ENCODE measurements at regions not wholly inside any gene's neighbourhood (a gene's known extent, or its start where the extent isn't known, plus 50 kb on each side); places are given as distances from the start of the nearest gene placed in this dataset.

DNA sequence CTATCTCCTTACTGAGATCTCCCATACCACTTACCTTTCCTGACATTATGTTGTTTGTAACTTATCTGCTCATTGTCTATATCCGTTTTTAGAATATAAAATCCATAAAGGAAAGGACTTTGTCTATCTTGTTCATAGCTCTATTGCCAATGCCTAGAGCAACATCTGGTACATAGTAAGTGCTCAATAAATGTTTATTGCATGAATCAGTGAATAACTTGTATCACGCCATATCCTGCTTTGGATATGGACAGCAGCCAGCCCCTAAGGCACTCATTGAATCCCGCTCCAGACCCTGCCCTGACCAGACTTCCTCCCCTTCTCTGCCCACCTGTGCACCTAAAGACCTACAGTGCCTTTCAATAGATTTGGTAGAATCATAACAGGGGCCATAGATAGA is 298.1 kb upstream of the PLXNA2 start:
- no peak overlapping the region for H3K14ac ChIP-seq (ENCODE audit: low read length)

DNA sequence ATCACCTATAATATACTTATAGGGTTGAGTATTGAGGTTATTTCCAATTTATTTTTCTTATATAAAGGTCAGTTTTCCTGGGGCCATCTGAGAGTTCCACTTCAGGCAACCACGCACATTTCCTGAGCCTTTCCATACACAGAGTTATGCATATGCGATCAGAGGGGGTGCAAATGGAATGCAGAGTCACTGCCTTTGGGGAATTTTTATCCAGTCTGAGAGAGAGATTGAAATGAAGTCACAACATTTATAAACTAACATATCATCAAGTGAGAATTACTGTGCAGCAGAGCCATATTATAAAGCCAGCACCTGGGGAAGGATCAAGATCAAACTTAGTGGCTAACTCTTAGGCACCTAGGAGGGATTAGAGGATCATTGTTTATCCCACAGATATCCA is 299.9 kb upstream of the PLXNA2 start:
- no CpG with 5 or more reads among the region's 2 CpGs for WGBS (ENCODE audit: extremely low coverage, insufficient coverage, insufficient read length)
- H2BK12ac ChIP-seq (ENCODE audit: low read length) = no peak overlapping the region

More for the DNA sequence above, 298.1 kb upstream of the PLXNA2 start:
- no peak overlapping the region for H4K8ac ChIP-seq (ENCODE audit: low read depth, low read length)
- no peaks in the 10 kb centered on the region for H3K79me2 ChIP-seq (ENCODE audit: control insufficient read depth, insufficient read depth, low read length, poor library complexity)
- H4K12ac ChIP-seq (ENCODE audit: low read depth, low read length) = no peak overlapping the region
- WGBS (ENCODE audit: extremely low coverage, insufficient coverage, insufficient read length) = no CpG with 5 or more reads among the region's 3 CpGs
- no peaks in the 10 kb centered on the region for H3K4me1 ChIP-seq (ENCODE audit: control insufficient read depth in 1 of 2, insufficient read depth in 2 of 2, low read length in 2 of 2)
- H4K91ac ChIP-seq (ENCODE audit: low read depth, low read length) = no peak overlapping the region
- no peaks in the 10 kb centered on the region for H3K36me3 ChIP-seq (ENCODE audit: control insufficient read depth in 1 of 2, insufficient read depth in 2 of 2, low read length in 2 of 2)
- no peak overlapping the region for H2AFZ ChIP-seq (ENCODE audit: insufficient read depth, low read length, poor library complexity)
- H2BK5ac ChIP-seq (ENCODE audit: low read depth, low read length, poor library complexity) = no peak overlapping the region
- H2AK5ac ChIP-seq (ENCODE audit: low read length) = no peak overlapping the region
- H3K18ac ChIP-seq (ENCODE audit: low read length) = no peak overlapping the region
- no peak overlapping the region for H3K4me2 ChIP-seq (ENCODE audit: low read length)
- no peaks in the 10 kb centered on the region for H3K79me1 ChIP-seq (ENCODE audit: low read length)
- no peak overlapping the region for H3K9ac ChIP-seq (ENCODE audit: low read length)
- no peak overlapping the region for H3K4ac ChIP-seq (ENCODE audit: low read depth, low read length)
- H3K4me3 ChIP-seq (ENCODE audit: low read depth, low read length) = no peak overlapping the region
- H2BK12ac ChIP-seq (ENCODE audit: low read length) = no peak overlapping the region
- DNase-seq = no peak
- no peak overlapping the region for H3K27ac ChIP-seq (ENCODE audit: low read depth, low read length)
- no peak overlapping the region for H3K23ac ChIP-seq (ENCODE audit: low read length)
- no peak overlapping the region for H2BK120ac ChIP-seq (ENCODE audit: insufficient read depth, low read length, poor library complexity)
- no peaks in the 10 kb centered on the region for H3K9me3 ChIP-seq (ENCODE audit: insufficient read depth, low read depth, low read length)
- no peaks in the 10 kb centered on the region for H3K27me3 ChIP-seq (ENCODE audit: insufficient read depth, low read length)

DNA sequence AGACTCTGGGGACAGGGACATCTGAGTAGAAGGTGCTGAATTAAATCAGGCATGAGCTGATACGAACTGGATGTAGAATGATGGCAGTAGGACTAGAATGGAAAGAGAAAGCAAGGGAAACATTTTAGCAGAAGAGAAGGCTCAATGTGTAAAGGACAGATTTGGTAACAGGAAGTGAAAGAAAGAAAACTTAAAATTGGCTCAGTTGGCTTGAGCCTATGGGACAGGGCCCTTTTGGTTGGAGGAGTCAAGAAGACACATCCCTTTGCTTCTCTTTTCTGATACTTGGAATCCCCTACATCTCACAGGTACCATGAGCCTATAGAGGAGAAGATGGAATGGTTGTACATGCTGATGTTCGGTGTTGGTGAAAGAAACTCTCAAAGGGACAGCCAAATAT is 300.6 kb upstream of the PLXNA2 start:
- no peaks in the 10 kb centered on the region for H3K9me3 ChIP-seq (ENCODE audit: insufficient read depth, low read depth, low read length)
- no peaks in the 10 kb centered on the region for H3K27me3 ChIP-seq (ENCODE audit: insufficient read depth, low read length)
- no peak overlapping the region for H3K9ac ChIP-seq (ENCODE audit: low read length)
- H2BK5ac ChIP-seq (ENCODE audit: low read depth, low read length, poor library complexity) = no peak overlapping the region
- no peak overlapping the region for H2AFZ ChIP-seq (ENCODE audit: insufficient read depth, low read length, poor library complexity)
- no peak overlapping the region for H2BK120ac ChIP-seq (ENCODE audit: insufficient read depth, low read length, poor library complexity)
- H3K14ac ChIP-seq (ENCODE audit: low read length) = no peak overlapping the region
- H3K4me2 ChIP-seq (ENCODE audit: low read length) = no peak overlapping the region
- no peak overlapping the region for H3K4me3 ChIP-seq (ENCODE audit: low read depth, low read length)
- H3K4ac ChIP-seq (ENCODE audit: low read depth, low read length) = no peak overlapping the region
- H4K91ac ChIP-seq (ENCODE audit: low read depth, low read length) = no peak overlapping the region
- no peaks in the 10 kb centered on the region for H3K79me2 ChIP-seq (ENCODE audit: control insufficient read depth, insufficient read depth, low read length, poor library complexity)
- no peak overlapping the region for H3K23ac ChIP-seq (ENCODE audit: low read length)
- H3K36me3 ChIP-seq (ENCODE audit: control insufficient read depth in 1 of 2, insufficient read depth in 2 of 2, low read length in 2 of 2) = no peaks in the 10 kb centered on the region
- no peak overlapping the region for H2AK5ac ChIP-seq (ENCODE audit: low read length)
- DNase-seq = no peak
- WGBS (ENCODE audit: extremely low coverage, insufficient coverage, insufficient read length) = no CpG with 5 or more reads among the region's 2 CpGs
- no peak overlapping the region for H2BK12ac ChIP-seq (ENCODE audit: low read length)
- no peak overlapping the region for H3K27ac ChIP-seq (ENCODE audit: low read depth, low read length)
- H4K8ac ChIP-seq (ENCODE audit: low read depth, low read length) = no peak overlapping the region
- no peaks in the 10 kb centered on the region for H3K4me1 ChIP-seq (ENCODE audit: control insufficient read depth in 1 of 2, insufficient read depth in 2 of 2, low read length in 2 of 2)
- no peak overlapping the region for H4K12ac ChIP-seq (ENCODE audit: low read depth, low read length)
- no peak overlapping the region for H3K18ac ChIP-seq (ENCODE audit: low read length)
- no peaks in the 10 kb centered on the region for H3K79me1 ChIP-seq (ENCODE audit: low read length)

More for the DNA sequence above, 299.9 kb upstream of the PLXNA2 start:
- no peak overlapping the region for H2BK120ac ChIP-seq (ENCODE audit: insufficient read depth, low read length, poor library complexity)
- H3K9ac ChIP-seq (ENCODE audit: low read length) = no peak overlapping the region
- no peak overlapping the region for H2BK5ac ChIP-seq (ENCODE audit: low read depth, low read length, poor library complexity)
- no peak overlapping the region for H2AK5ac ChIP-seq (ENCODE audit: low read length)
- no peaks in the 10 kb centered on the region for H3K79me1 ChIP-seq (ENCODE audit: low read length)
- no peak overlapping the region for H4K12ac ChIP-seq (ENCODE audit: low read depth, low read length)
- no peak overlapping the region for H3K18ac ChIP-seq (ENCODE audit: low read length)
- H3K23ac ChIP-seq (ENCODE audit: low read length) = no peak overlapping the region
- H3K36me3 ChIP-seq (ENCODE audit: control insufficient read depth in 1 of 2, insufficient read depth in 2 of 2, low read length in 2 of 2) = no peaks in the 10 kb centered on the region
- no peak overlapping the region for H3K4ac ChIP-seq (ENCODE audit: low read depth, low read length)
- no peak overlapping the region for H3K14ac ChIP-seq (ENCODE audit: low read length)
- no peaks in the 10 kb centered on the region for H3K27me3 ChIP-seq (ENCODE audit: insufficient read depth, low read length)
- no peak overlapping the region for H3K27ac ChIP-seq (ENCODE audit: low read depth, low read length)
- no peak overlapping the region for H4K91ac ChIP-seq (ENCODE audit: low read depth, low read length)
- no peaks in the 10 kb centered on the region for H3K9me3 ChIP-seq (ENCODE audit: insufficient read depth, low read depth, low read length)
- H2AFZ ChIP-seq (ENCODE audit: insufficient read depth, low read length, poor library complexity) = no peak overlapping the region
- H3K4me2 ChIP-seq (ENCODE audit: low read length) = no peak overlapping the region
- H3K4me3 ChIP-seq (ENCODE audit: low read depth, low read length) = no peak overlapping the region
- no peak for DNase-seq
- H4K8ac ChIP-seq (ENCODE audit: low read depth, low read length) = no peak overlapping the region
- H3K79me2 ChIP-seq (ENCODE audit: control insufficient read depth, insufficient read depth, low read length, poor library complexity) = no peaks in the 10 kb centered on the region
- no peaks in the 10 kb centered on the region for H3K4me1 ChIP-seq (ENCODE audit: control insufficient read depth in 1 of 2, insufficient read depth in 2 of 2, low read length in 2 of 2)

DNA sequence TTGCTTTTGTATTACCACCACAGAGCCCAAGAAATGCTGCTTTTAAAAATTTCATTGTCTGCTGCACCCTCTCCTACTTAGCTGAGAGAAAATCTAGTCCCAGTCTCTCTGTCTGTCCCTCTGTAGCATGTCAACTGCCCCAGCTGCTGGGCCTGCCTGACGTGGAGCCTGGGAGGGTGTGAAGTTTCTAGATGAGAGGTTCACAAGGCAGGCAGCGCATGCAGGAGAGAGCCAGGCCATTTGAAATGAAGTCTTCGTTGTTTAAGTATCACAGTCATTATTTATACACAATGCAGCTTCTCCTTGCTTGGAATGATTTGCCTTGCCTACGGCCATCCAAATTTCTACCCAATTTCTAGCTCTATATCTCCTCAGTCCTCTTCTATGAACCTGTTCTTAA is 306.8 kb upstream of the PLXNA2 start:
- Histone ChIP-seq H4K91ac (ENCODE audit: low read depth, low read length) (no peak overlapping the region), H3K4me1 (ENCODE audit: control insufficient read depth in 1 of 2, insufficient read depth in 2 of 2, low read length in 2 of 2) (no peaks in the 10 kb centered on the region), H2BK120ac (ENCODE audit: insufficient read depth, low read length, poor library complexity) (no peak overlapping the region), H3K9me3 (ENCODE audit: insufficient read depth, low read depth, low read length) (no peaks in the 10 kb centered on the region), H4K12ac (ENCODE audit: low read depth, low read length) (no peak overlapping the region), H2AFZ (ENCODE audit: insufficient read depth, low read length, poor library complexity) (no peak overlapping the region), H3K4ac (ENCODE audit: low read depth, low read length) (no peak overlapping the region), H3K36me3 (ENCODE audit: control insufficient read depth in 1 of 2, insufficient read depth in 2 of 2, low read length in 2 of 2) (no peaks in the 10 kb centered on the region), H3K14ac (ENCODE audit: low read length) (no peak overlapping the region), H3K79me1 (ENCODE audit: low read length) (no peaks in the 10 kb centered on the region), H3K9ac (ENCODE audit: low read length) (no peak overlapping the region), H3K4me3 (ENCODE audit: low read depth, low read length) (no peak overlapping the region), H3K27me3 (ENCODE audit: insufficient read depth, low read length) (no peaks in the 10 kb centered on the region), H2BK5ac (ENCODE audit: low read depth, low read length, poor library complexity) (no peak overlapping the region), H3K27ac (ENCODE audit: low read depth, low read length) (no peak overlapping the region), H3K4me2 (ENCODE audit: low read length) (no peak overlapping the region), H2AK5ac (ENCODE audit: low read length) (no peak overlapping the region), H3K18ac (ENCODE audit: low read length) (no peak overlapping the region), H4K8ac (ENCODE audit: low read depth, low read length) (no peak overlapping the region), H3K79me2 (ENCODE audit: control insufficient read depth, insufficient read depth, low read length, poor library complexity) (no peaks in the 10 kb centered on the region), H2BK12ac (ENCODE audit: low read length) (no peak overlapping the region), H3K23ac (ENCODE audit: low read length) (no peak overlapping the region)
- WGBS (ENCODE audit: extremely low coverage, insufficient coverage, insufficient read length) = no CpG with 5 or more reads among the region's 4 CpGs
- no peak for DNase-seq
